SJSA1 (cell line): ENCODE measurements at regions not wholly inside any gene's neighbourhood (a gene's known extent, or its start where the extent isn't known, plus 50 kb on each side); places are given as distances from the start of the nearest gene placed in this dataset.
"Not testable (repeated sequence)": the region's sequence is repeated elsewhere in the genome, so short reads cannot be mapped to it uniquely, and the experiment has no call there.

Experiments used
- DNase-seq, 2 experiments: peaks; one replicate each; pipeline ENCODE4 v3.0.0-alpha.2; 2015 to 2020; ENCODE audit warnings: low spot score in 2 of 2, low read depth in 1 of 2
- H3K27ac ChIP-seq: fragments of 250-450 bp; sonication (Bioruptor Pico); 2 replicates; pipeline ENCODE4 v1.5.1; 2020; ENCODE audit warnings: mild to moderate bottlenecking, moderate library complexity
- H3K27me3 ChIP-seq: fragments of 250-450 bp; sonication (Bioruptor Pico); replicated peaks from 2 replicates; pipeline ENCODE4 v1.5.1; 2020; ENCODE audit warnings: mild to moderate bottlenecking, moderate library complexity
- H3K36me3 ChIP-seq: fragments of 250-450 bp; sonication (Bioruptor Pico); 2 replicates; pipeline ENCODE4 v1.5.1; 2020; ENCODE audit warnings: mild to moderate bottlenecking
- H3K4me1 ChIP-seq: fragments of 250-450 bp; sonication (Bioruptor Pico); replicated peaks from 2 replicates; pipeline ENCODE4 v1.6.1; 2021; ENCODE audit warnings: mild to moderate bottlenecking
- H3K4me3 ChIP-seq: fragments of 250-450 bp; sonication (Bioruptor Pico); 2 replicates; pipeline ENCODE4 v1.5.1; 2020; ENCODE audit warnings: mild to moderate bottlenecking
- H3K9me3 ChIP-seq: fragments of 250-450 bp; sonication (Bioruptor Pico); replicated peaks from 2 replicates; pipeline ENCODE4 v1.5.1; 2020; ENCODE audit warnings: mild to moderate bottlenecking

- H3K27ac ChIP-seq, result no peak overlapping the region
- no peak for DNase-seq
- no peaks in the 10 kb centered on the region for H3K9me3 ChIP-seq
- H3K27me3 ChIP-seq, result no peaks in the 10 kb centered on the region
- no peaks in the 10 kb centered on the region for H3K4me1 ChIP-seq
- no peaks in the 10 kb centered on the region for H3K36me3 ChIP-seq
- H3K4me3 ChIP-seq, result no peak overlapping the region
Measured at GRCh38 chr14:89684139-89684538, 267.1 kb upstream of the FOXN3 start.

- DNase-seq, result no peak
- no peaks in the 10 kb centered on the region for H3K27me3 ChIP-seq
- no peak overlapping the region for H3K4me3 ChIP-seq
- H3K4me1 ChIP-seq, result no peaks in the 10 kb centered on the region
- no peaks in the 10 kb centered on the region for H3K9me3 ChIP-seq
- H3K36me3 ChIP-seq, result no peaks in the 10 kb centered on the region
- H3K27ac ChIP-seq, result no peak overlapping the region
Measured at GRCh38 chr14:89681086-89682018, 264.3 kb upstream of the FOXN3 start.

- no peak for DNase-seq
- H3K4me1 ChIP-seq, result no peaks in the 10 kb centered on the region
Measured at GRCh38 chr14:89680156-89680555, 263.1 kb upstream of the FOXN3 start.

GRCh38 chr14:89678768-89679167 lies 261.7 kb upstream of the FOXN3 start:
- no peaks in the 10 kb centered on the region for H3K27me3 ChIP-seq
- H3K9me3 ChIP-seq, result no peaks in the 10 kb centered on the region
- no peak overlapping the region for H3K4me3 ChIP-seq
- no peaks in the 10 kb centered on the region for H3K4me1 ChIP-seq
- DNase-seq, result no peak
- no peak overlapping the region for H3K27ac ChIP-seq
- no peaks in the 10 kb centered on the region for H3K36me3 ChIP-seq

More at GRCh38 chr14:89680156-89680555, 263.1 kb upstream of the FOXN3 start:
- Histone ChIP-seq H3K9me3 (no peaks in the 10 kb centered on the region), H3K36me3 (no peaks in the 10 kb centered on the region), H3K4me3 (no peak overlapping the region), H3K27ac (no peak overlapping the region), H3K27me3 (no peaks in the 10 kb centered on the region)

GRCh38 chr14:89675590-89675989 lies 258.6 kb upstream of the FOXN3 start:
- Histone ChIP-seq H3K9me3 (no peaks in the 10 kb centered on the region), H3K27me3 (no peaks in the 10 kb centered on the region), H3K4me3 (no peak overlapping the region), H3K27ac (no peak overlapping the region), H3K36me3 (no peaks in the 10 kb centered on the region), H3K4me1 (no peaks in the 10 kb centered on the region)
- no peak for DNase-seq

DNA sequence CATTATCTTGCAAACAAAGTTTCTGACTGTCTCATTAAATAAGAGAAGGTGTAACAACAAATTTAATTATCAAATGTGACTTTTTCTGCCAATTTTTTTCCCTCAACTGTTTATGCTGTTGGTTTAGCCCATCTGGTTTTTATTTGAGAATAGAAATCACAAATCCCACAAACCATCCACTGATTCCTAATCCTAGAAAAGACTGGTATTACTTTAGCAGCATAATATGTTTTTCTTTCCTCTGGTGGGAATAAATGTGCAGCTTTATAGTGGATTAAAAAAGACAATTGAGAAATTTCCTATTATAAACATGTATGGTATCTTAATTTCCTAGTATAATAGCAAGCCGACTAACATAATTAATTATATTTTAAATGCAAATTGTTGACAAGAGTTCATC lies 257.9 kb upstream of the FOXN3 start:
- DNase-seq, result no peak

GRCh38 chr14:89674240-89674639 lies 257.2 kb upstream of the FOXN3 start:
- DNase-seq, result no peak
- Histone ChIP-seq H3K4me3 (no peak overlapping the region), H3K36me3 (no peaks in the 10 kb centered on the region), H3K27me3 (no peaks in the 10 kb centered on the region), H3K27ac (no peak overlapping the region), H3K4me1 (no peaks in the 10 kb centered on the region), H3K9me3 (no peaks in the 10 kb centered on the region)

More for the DNA sequence above, 257.9 kb upstream of the FOXN3 start:
- Histone ChIP-seq H3K4me1 (no peaks in the 10 kb centered on the region), H3K27ac (no peak overlapping the region), H3K27me3 (no peaks in the 10 kb centered on the region), H3K4me3 (no peak overlapping the region), H3K36me3 (no peaks in the 10 kb centered on the region), H3K9me3 (no peaks in the 10 kb centered on the region)

- no peaks in the 10 kb centered on the region for H3K9me3 ChIP-seq
- no peaks in the 10 kb centered on the region for H3K36me3 ChIP-seq
- no peak overlapping the region for H3K27ac ChIP-seq
- no peaks in the 10 kb centered on the region for H3K27me3 ChIP-seq
- no peak overlapping the region for H3K4me3 ChIP-seq
- no peaks in the 10 kb centered on the region for H3K4me1 ChIP-seq
- DNase-seq, result no peak
Measured at GRCh38 chr14:89673512-89674225, 256.6 kb upstream of the FOXN3 start.

DNA sequence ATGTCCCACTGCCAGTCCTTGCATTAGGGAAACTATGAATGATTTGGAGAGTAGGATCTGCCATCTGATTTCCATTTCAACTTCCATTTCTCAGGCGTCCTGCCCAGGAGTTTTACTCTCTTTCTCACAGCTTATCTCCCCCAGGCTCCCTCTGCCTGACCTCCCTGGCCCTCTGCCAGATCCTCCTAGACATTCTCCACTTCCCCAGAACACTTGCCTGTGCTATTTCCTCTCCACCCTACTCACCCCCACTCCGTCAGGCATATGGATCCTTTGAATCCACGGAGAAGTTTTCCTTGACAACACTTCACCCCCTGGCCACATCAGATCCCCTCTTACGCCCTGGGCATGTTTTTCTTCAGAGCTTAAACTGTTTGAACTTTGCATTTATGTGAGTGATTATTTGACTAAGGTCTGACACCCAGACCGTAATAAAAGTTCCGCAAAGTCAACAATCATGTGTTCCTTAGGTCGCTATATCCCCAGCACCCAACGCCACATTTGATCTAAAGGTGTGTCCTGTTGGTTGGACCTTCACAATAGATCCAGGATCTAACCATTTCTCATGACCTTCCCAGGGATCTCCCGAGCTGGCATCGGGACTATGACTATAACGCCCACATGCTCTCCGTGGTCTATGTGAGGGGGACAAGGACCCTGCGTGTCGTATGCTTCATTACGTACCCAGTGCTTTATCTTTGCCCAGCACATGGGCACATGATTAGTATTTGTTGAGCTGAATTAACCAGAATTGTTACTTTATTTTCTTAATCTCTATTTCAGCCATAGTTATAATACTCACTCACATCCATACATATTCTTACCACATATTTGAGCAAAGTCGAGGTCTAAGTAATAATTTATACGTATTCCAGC lies 255.8 kb upstream of the FOXN3 start:
- Histone ChIP-seq H3K4me1 (no peaks in the 10 kb centered on the region), H3K4me3 (no peak overlapping the region), H3K36me3 (no peaks in the 10 kb centered on the region), H3K27ac (no peak overlapping the region), H3K27me3 (no peaks in the 10 kb centered on the region), H3K9me3 (no peaks in the 10 kb centered on the region)
- DNase-seq, result no peak

- Histone ChIP-seq H3K36me3 (no peaks in the 10 kb centered on the region), H3K27me3 (no peaks in the 10 kb centered on the region), H3K27ac (no peak overlapping the region), H3K4me3 (no peak overlapping the region), H3K4me1 (no peaks in the 10 kb centered on the region), H3K9me3 (no peaks in the 10 kb centered on the region)
- no peak for DNase-seq
Measured at GRCh38 chr14:89669193-89669592, 252.2 kb upstream of the FOXN3 start.

DNA sequence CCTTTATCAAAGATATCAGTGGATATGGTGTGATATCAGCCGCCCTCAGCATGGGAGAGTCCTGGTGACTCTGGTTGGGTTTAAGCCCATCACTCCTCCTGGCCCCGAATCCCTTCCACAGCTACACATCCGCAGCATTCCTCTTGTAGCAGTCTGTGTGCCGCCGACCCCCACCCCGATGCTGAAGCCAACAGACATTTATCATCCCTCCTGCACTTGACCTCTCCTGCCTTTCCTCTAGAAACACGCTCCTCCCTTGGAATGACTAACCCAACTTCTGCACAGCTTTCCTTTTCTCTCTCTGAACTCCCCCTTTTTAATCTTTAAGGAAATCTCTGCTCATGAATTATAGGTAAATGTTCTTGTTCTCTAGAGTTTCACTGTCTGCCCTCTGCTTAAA lies 250.9 kb upstream of the FOXN3 start:
- Histone ChIP-seq H3K9me3 (no peaks in the 10 kb centered on the region), H3K4me1 (no peaks in the 10 kb centered on the region), H3K36me3 (no peaks in the 10 kb centered on the region), H3K27ac (no peak overlapping the region), H3K4me3 (no peak overlapping the region), H3K27me3 (no peaks in the 10 kb centered on the region)
- DNase-seq, result no peak

- H3K27me3 ChIP-seq, H3K27ac ChIP-seq, H3K9me3 ChIP-seq, DNase-seq, H3K4me1 ChIP-seq, H3K36me3 ChIP-seq, H3K4me3 ChIP-seq: not testable (repeated sequence)
Measured at GRCh38 chr14:89665300-89666081, 248.5 kb upstream of the FOXN3 start.

DNA sequence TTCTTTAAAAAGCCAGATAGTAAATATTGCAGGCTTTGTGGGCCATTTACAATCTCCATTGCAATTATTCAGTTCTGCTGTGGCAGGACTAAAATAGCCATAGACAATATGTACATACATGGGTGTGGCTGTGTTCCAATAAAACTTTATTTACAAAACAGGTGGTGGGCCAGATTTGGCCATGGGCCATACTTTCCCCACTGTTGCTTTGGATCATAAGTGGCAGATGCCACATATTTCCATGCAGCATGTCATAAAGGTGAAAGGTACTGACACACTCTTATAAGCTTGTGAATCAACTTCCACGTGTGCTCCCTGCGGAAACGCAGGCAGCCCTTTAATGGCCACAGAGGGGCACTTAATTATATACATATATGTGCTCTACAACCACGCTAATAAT lies 244.4 kb upstream of the FOXN3 start:
- Histone ChIP-seq H3K36me3 (no peaks in the 10 kb centered on the region), H3K4me1 (no peaks in the 10 kb centered on the region), H3K9me3 (no peaks in the 10 kb centered on the region), H3K27me3 (no peaks in the 10 kb centered on the region), H3K27ac (no peak overlapping the region), H3K4me3 (no peak overlapping the region)
- DNase-seq, result no peak
